SK-N-SH (cell line): ENCODE measurements at regions not wholly inside any gene's neighbourhood (a gene's known extent, or its start where the extent isn't known, plus 50 kb on each side); places are given as distances from the start of the nearest gene placed in this dataset.

ENCODE experiments used
- FOXJ3 ChIP-seq: sonication (generic); formaldehyde crosslinking; IDR thresholded peaks from 2 replicates; pipeline ENCODE4 v1.5.1; 2020; ENCODE audit warnings: mild to moderate bottlenecking, missing genetic modification reagents
- JUND ChIP-seq: IDR thresholded peaks from 2 replicates; pipeline ENCODE4 v1.4.0; 2012
- NFIC ChIP-seq: IDR thresholded peaks from 2 replicates; pipeline ENCODE4 v1.4.0; 2012; ENCODE audit warnings: borderline replicate concordance
- POLR2AphosphoS5 ChIP-seq: IDR thresholded peaks from 2 replicates; pipeline ENCODE4 v1.6.1; 2012; ENCODE audit warnings: low read depth, low read length
- RCOR1 ChIP-seq: fragments of 150-350 bp; IDR thresholded peaks from 2 replicates; pipeline ENCODE4 v1.6.1; 2017; ENCODE audit warnings: antibody characterized with exemption, low read length
- RFX5 ChIP-seq: IDR thresholded peaks from 2 replicates; pipeline ENCODE4 v1.6.1; 2012; ENCODE audit warnings: mild to moderate bottlenecking, improper control_type of control experiment, low read length
- RXRA ChIP-seq: IDR thresholded peaks from 2 replicates; pipeline ENCODE4 v1.4.0; 2012; ENCODE audit warnings: low read depth, mild to moderate bottlenecking, borderline replicate concordance
- TCF12 ChIP-seq: IDR thresholded peaks from 2 replicates; pipeline ENCODE4 v1.4.0; 2012
- YY1 ChIP-seq: IDR thresholded peaks from 2 replicates; pipeline ENCODE4 v1.4.0; 2012; ENCODE audit warnings: low read depth, mild to moderate bottlenecking

GRCh38 chr7:66576646-66577045 is 52.0 kb upstream of the KCTD7 start (continued):
- TF ChIP-seq RXRA, result no peak
- no peak for TF ChIP-seq JUND
- no peak for TF ChIP-seq FOXJ3 (CRISPR knock-in tag)
- no peak for TF ChIP-seq NFIC
- no peak for TF ChIP-seq RCOR1
- no peak for TF ChIP-seq YY1
- TF ChIP-seq RFX5, result no peak
- no peak for TF ChIP-seq TCF12
- TF ChIP-seq POLR2AphosphoS5, result no peak
